IMR-90 (cell line): ENCODE measurements at regions not wholly inside any gene's neighbourhood (a gene's known extent, or its start where the extent isn't known, plus 50 kb on each side); places are given as distances from the start of the nearest gene placed in this dataset.

Experiments used
- ATAC-seq: fragments of 200-7000 bp; cut with Tn5 transposase; 2 replicates; pipeline ENCODE4 v1.9.1; 2020; ENCODE audit warnings: low read depth, mild to moderate bottlenecking, moderate library complexity
- BruUV-seq: library from RNA; stranded (reverse); fragments of 400-500 nt; replicated peaks from 2 replicates; lab custom pipeline; 2021; lab: Mats Ljungman, UMichigan
- CTCF ChIA-PET: fragments of 300-600 bp; formaldehyde crosslinking; extraction: SDS; loops from one replicate; lab custom pipeline; 2021; ENCODE audit warnings: antibody characterized with exemption; lab: Yijun Ruan, JAX
- POLR2A ChIA-PET: fragments of 300-600 bp; sonication (Branson Sonifier 250); formaldehyde crosslinking; loops from one replicate; lab custom pipeline; 2022; ENCODE audit warnings: antibody characterized with exemption; ENCODE audit not compliant: unreplicated experiment; lab: Charles Lee
- DNase-seq: peaks from one replicate; pipeline ENCODE4 v3.0.0; 2013
- H2AFZ ChIP-seq: replicated peaks from 2 replicates; pipeline ENCODE3; 2013; ENCODE audit warnings: low read length, mild to moderate bottlenecking; ENCODE audit not compliant: poor library complexity
- H2AK5ac ChIP-seq: 2 replicates; pipeline ENCODE4 v1.6.1; 2013; ENCODE audit warnings: low read depth, low read length, inconsistent platforms
- H2AK9ac ChIP-seq: replicated peaks from 2 replicates; pipeline ENCODE3; 2013; ENCODE audit warnings: mild to moderate bottlenecking, low read depth, low read length, moderate library complexity; ENCODE audit not compliant: poor library complexity
- H2BK120ac ChIP-seq: 2 replicates; pipeline ENCODE4 v1.6.1; 2013; ENCODE audit warnings: low read depth, low read length, inconsistent platforms
- H2BK15ac ChIP-seq: 3 replicates; pipeline ENCODE4 v1.6.1; 2013; ENCODE audit warnings: low read depth, low read length, inconsistent platforms
- H2BK20ac ChIP-seq: 2 replicates; pipeline ENCODE4 v1.6.1; 2013; ENCODE audit warnings: low read depth, mild to moderate bottlenecking, inconsistent platforms, low read length, moderate library complexity
- H2BK5ac ChIP-seq: 2 replicates; pipeline ENCODE4 v1.6.1; 2013; ENCODE audit warnings: mild to moderate bottlenecking, low read depth, low read length, inconsistent platforms; ENCODE audit not compliant: poor library complexity, severe bottlenecking
- H3K14ac ChIP-seq: replicated peaks from 2 replicates; pipeline ENCODE4 v1.6.1; 2013; ENCODE audit warnings: low read depth, low read length, inconsistent platforms
- H3K18ac ChIP-seq: 2 replicates; pipeline ENCODE4 v1.6.1; 2013; ENCODE audit warnings: low read depth, low read length, control low read depth
- H3K23ac ChIP-seq: 2 replicates; pipeline ENCODE4 v1.6.1; 2013; ENCODE audit warnings: low read depth, low read length, inconsistent platforms
- H3K27ac ChIP-seq: 2 replicates; pipeline ENCODE4 v1.5.1; 2013; ENCODE audit warnings: mild to moderate bottlenecking, control low read depth, low read length; ENCODE audit not compliant: insufficient read depth
- H3K27me3 ChIP-seq: 2 replicates; pipeline ENCODE4 v1.6.1; 2013; ENCODE audit warnings: low read length; ENCODE audit not compliant: control insufficient read depth, insufficient read depth
- H3K36me3 ChIP-seq: 2 replicates; pipeline ENCODE4 v1.6.1; 2013; ENCODE audit warnings: low read length, mixed read lengths; ENCODE audit not compliant: control insufficient read depth, insufficient read depth
- H3K4ac ChIP-seq: 2 replicates; pipeline ENCODE4 v1.6.1; 2013; ENCODE audit warnings: low read depth, low read length, inconsistent platforms
- H3K4me1 ChIP-seq: 2 replicates; pipeline ENCODE4 v1.6.1; 2013; ENCODE audit warnings: low read length, mixed read lengths; ENCODE audit not compliant: control insufficient read depth, insufficient read depth
- H3K4me2 ChIP-seq: 2 replicates; pipeline ENCODE4 v1.6.1; 2013; ENCODE audit warnings: low read depth, mild to moderate bottlenecking, control low read depth, low read length, moderate library complexity
- H3K4me3 ChIP-seq: 2 replicates; pipeline ENCODE4 v1.5.1; 2013; ENCODE audit warnings: low read depth, mild to moderate bottlenecking, control low read depth, low read length, moderate library complexity; ENCODE audit not compliant: insufficient read depth
- H3K56ac ChIP-seq: 2 replicates; pipeline ENCODE4 v1.6.1; 2013; ENCODE audit warnings: low read length, inconsistent platforms; ENCODE audit not compliant: insufficient read depth; ENCODE audit errors: extremely low read depth
- H3K79me1 ChIP-seq, 2 experiments: 2 replicates each; pipeline ENCODE4 v1.6.1; 2013; ENCODE audit warnings: low read length in 2 of 2, inconsistent platforms in 1 of 2, low read depth in 1 of 2
- H3K9ac ChIP-seq: 2 replicates; pipeline ENCODE4 v1.6.1; 2013; ENCODE audit warnings: low read depth, low read length, control low read depth
- H3K9me1 ChIP-seq: 2 replicates; pipeline ENCODE4 v1.6.1; 2013; ENCODE audit warnings: low read length, inconsistent platforms; ENCODE audit not compliant: insufficient read depth
- H3K9me3 ChIP-seq: 2 replicates; pipeline ENCODE4 v1.6.1; 2013; ENCODE audit warnings: low read length; ENCODE audit not compliant: control insufficient read depth, insufficient read depth
- H4K20me1 ChIP-seq: 2 replicates; pipeline ENCODE4 v1.6.1; 2013; ENCODE audit warnings: low read length, inconsistent platforms; ENCODE audit not compliant: insufficient read depth
- H4K5ac ChIP-seq: 2 replicates; pipeline ENCODE4 v1.6.1; 2013; ENCODE audit warnings: mild to moderate bottlenecking, low read depth, low read length, control low read depth
- H4K8ac ChIP-seq, 2 experiments: 2 replicates each; pipeline ENCODE4 v1.6.1; 2013; ENCODE audit warnings: low read depth in 2 of 2, low read length in 2 of 2, control low read depth in 1 of 2, inconsistent platforms in 1 of 2
- H4K91ac ChIP-seq: 2 replicates; pipeline ENCODE4 v1.6.1; 2013; ENCODE audit warnings: low read depth, low read length, inconsistent platforms; ENCODE audit not compliant: insufficient read depth
- BHLHE40 ChIP-seq: fragments of 150-350 bp; IDR thresholded peaks from 2 replicates; pipeline ENCODE4 v1.6.1; 2016; ENCODE audit warnings: mild to moderate bottlenecking, low read depth, low read length
- CEBPB ChIP-seq: IDR thresholded peaks from 2 replicates; pipeline ENCODE4 v1.6.1; 2012; ENCODE audit warnings: low read depth, low read length, improper control_type of control experiment
- CHD1 ChIP-seq: IDR thresholded peaks from 2 replicates; pipeline ENCODE4 v1.6.1; 2012; ENCODE audit warnings: low read depth, low read length, improper control_type of control experiment
- CTCF ChIP-seq: conservative IDR thresholded peaks from 2 replicates; pipeline ENCODE4 v1.5.1; 2012; ENCODE audit warnings: mild to moderate bottlenecking, low read depth, low read length, improper control_type of control experiment
- ELK1 ChIP-seq: fragments of 150-350 bp; IDR thresholded peaks from 2 replicates; pipeline ENCODE4 v1.6.1; 2016; ENCODE audit warnings: low read depth, mild to moderate bottlenecking, low read length, moderate library complexity, borderline replicate concordance
- FOS ChIP-seq: fragments of 150-350 bp; IDR thresholded peaks from 2 replicates; pipeline ENCODE4 v1.6.1; 2016; ENCODE audit warnings: low read depth, low read length
- MAFK ChIP-seq: IDR thresholded peaks from 2 replicates; pipeline ENCODE4 v1.6.1; 2012; ENCODE audit warnings: low read depth, low read length, improper control_type of control experiment
- MAZ ChIP-seq: IDR thresholded peaks from 2 replicates; pipeline ENCODE4 v1.6.1; 2012; ENCODE audit warnings: low read depth, mild to moderate bottlenecking, low read length, improper control_type of control experiment, moderate library complexity, borderline replicate concordance
- MXI1 ChIP-seq: IDR thresholded peaks from 2 replicates; pipeline ENCODE4 v1.6.1; 2012; ENCODE audit warnings: low read depth, mild to moderate bottlenecking, low read length, moderate library complexity, borderline replicate concordance
- NFE2L2 ChIP-seq: fragments of 150-350 bp; IDR thresholded peaks from 2 replicates; pipeline ENCODE4 v1.6.1; 2016; ENCODE audit warnings: low read depth, mild to moderate bottlenecking, low read length
- POLR2A ChIP-seq: IDR thresholded peaks from 2 replicates; pipeline ENCODE4 v1.6.1; 2012; ENCODE audit warnings: mild to moderate bottlenecking, low read depth, low read length
- RAD21 ChIP-seq: IDR thresholded peaks from 2 replicates; pipeline ENCODE4 v1.6.1; 2012; ENCODE audit warnings: low read length, improper control_type of control experiment
- RCOR1 ChIP-seq: IDR thresholded peaks from 2 replicates; pipeline ENCODE4 v1.6.1; 2012; ENCODE audit warnings: mild to moderate bottlenecking, low read length, improper control_type of control experiment; ENCODE audit not compliant: insufficient replicate concordance
- RFX5 ChIP-seq: IDR thresholded peaks from 2 replicates; pipeline ENCODE4 v1.8.0; 2012; ENCODE audit warnings: low read depth, mild to moderate bottlenecking, low read length, moderate library complexity
- SMC3 ChIP-seq: fragments of 150-350 bp; IDR thresholded peaks from 2 replicates; pipeline ENCODE4 v1.6.1; 2016; ENCODE audit warnings: low read depth, mild to moderate bottlenecking, antibody characterized with exemption, low read length, moderate library complexity
- USF2 ChIP-seq: fragments of 150-350 bp; IDR thresholded peaks from 2 replicates; pipeline ENCODE4 v1.6.1; 2017; ENCODE audit warnings: mild to moderate bottlenecking, antibody characterized with exemption, low read length, low read depth
- WGBS, 2 experiments: methylation state at CpG; one replicate each; pipeline versions ENCODE4 v1.1.5 to v1.1.7; 2013; ENCODE audit warnings: missing lambda C conversion rate in 2 of 2; ENCODE audit not compliant: insufficient read length in 1 of 2; ENCODE audit errors: extremely low coverage in 2 of 2; 5-methylcytosine and 5-hydroxymethylcytosine counted together
- dilution Hi-C: fragments of 300-500 bp; cut with HindIII; formaldehyde crosslinking; loops from one replicate; pipeline ENCODE4 v1.14.3; 2018; ENCODE audit warnings: low sequenced_read_pairs; ENCODE audit not compliant: unreplicated experiment
- in situ Hi-C: fragments of 300-500 bp; cut with MboI; formaldehyde crosslinking; loops from 3 replicates; pipeline ENCODE4 v1.14.3; 2019; ENCODE audit warnings: low sequenced_read_pairs, inconsistent platforms, mixed read lengths
- intact Hi-C: fragments of 100-400 bp; cut with micrococcal nuclease; formaldehyde crosslinking; loops from 2 replicates; pipeline ENCODE4 v1.10.0; 2022

- CTCF ChIA-PET: no interaction called here
- Histone ChIP-seq H2BK20ac (no peak overlapping the region), H2AK5ac (no peak overlapping the region), H4K20me1 (no peaks in the 10 kb centered on the region), H3K9ac (no peak overlapping the region), H3K4me2 (no peak overlapping the region), H3K4me3 (no peak overlapping the region), H4K8ac (no peak overlapping the region), H3K56ac (no peak overlapping the region), H3K4me1 (no peaks in the 10 kb centered on the region), H3K14ac (no peak overlapping the region), H2BK120ac (no peak overlapping the region), H3K79me1 (no peaks in the 10 kb centered on the region), H4K91ac (no peak overlapping the region), H3K4ac (no peak overlapping the region), H2AFZ (no peak overlapping the region), H3K23ac (no peak overlapping the region), H2BK5ac (no peak overlapping the region), H3K27ac (no peak overlapping the region), H2BK15ac (no peak overlapping the region), H3K36me3 (no peaks in the 10 kb centered on the region), H3K27me3 (peaks cover 5% of the 10 kb centered on the region), H3K9me1 (no peaks in the 10 kb centered on the region), H3K9me3 (no peaks in the 10 kb centered on the region), H2AK9ac (no peak overlapping the region), H4K5ac (no peak overlapping the region), H3K18ac (no peak overlapping the region)
- in situ Hi-C loops (no loop called here), intact Hi-C loops (no loop called here), dilution Hi-C loops (no loop called here)
- no CpG with 5 or more reads among the region's 2 CpGs for WGBS, 2 experiments
- no peak for ATAC-seq
- POLR2A ChIA-PET: no interaction called here
- BruUV-seq: no TSS peak
- TF ChIP-seq SMC3 (no peak), MAFK (no peak), FOS (no peak), BHLHE40 (no peak), MAZ (no peak), NFE2L2 (no peak), USF2 (no peak), CHD1 (no peak), CTCF (no peak), MXI1 (no peak), POLR2A (no peak), RAD21 (no peak), ELK1 (no peak), RCOR1 (no peak), CEBPB (no peak), RFX5 (no peak)
- DNase-seq: no peak
These were observed 233.7 kb downstream of the EN1 start for GRCh38 chr2:118613737-118614136.
